ENCODE measurements at regions not wholly inside any gene's neighbourhood (a gene's known extent, or its start where the extent isn't known, plus 50 kb on each side); places are given as distances from the start of the nearest gene placed in this dataset.

DNA sequence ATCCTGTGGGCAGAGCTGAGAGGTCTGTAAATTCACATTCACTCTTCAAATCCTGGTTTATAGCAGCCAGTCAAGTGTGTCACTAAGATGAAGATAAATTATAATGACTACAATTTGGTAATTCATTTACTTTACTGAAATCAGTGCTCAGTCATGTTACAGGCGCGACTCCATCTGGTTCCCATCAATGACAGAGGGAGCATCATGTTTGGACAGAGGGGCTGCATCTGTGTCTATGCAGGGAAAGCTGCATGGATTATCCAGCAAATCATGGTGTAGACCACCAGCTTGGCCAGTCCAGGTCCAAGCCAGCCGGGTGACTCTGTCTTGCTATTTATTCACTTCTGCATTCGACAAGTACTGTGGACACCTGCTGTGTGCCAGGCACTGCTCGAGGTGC is 214.1 kb upstream of the ZNF32 start:
- WGBS (ENCODE audit: missing lambda C conversion rate): 47% methylated on average over 5 of the region's 5 CpGs
- Histone ChIP-seq H3K4me1 (peaks cover 25% of the 10 kb centered on the region), H3K27ac (peak overlapping the region; percentile 57 to 58; a peak in 5 of 6 replicates), H3K4me3 (no peak overlapping the region), H3K9me3 (no peaks in the 10 kb centered on the region), H3K4me2 (0 out of 3 replicates have a peak overlapping the region, but pooled peaks have one; percentile 18)
- CTCF ChIA-PET: no interaction called here
- DNase-seq (ENCODE audit: low read depth in 1 of 2, low spot score in 1 of 2) (no peak), FAIRE-seq (no peak), ATAC-seq (no peak)
- TF ChIP-seq, protein P1, sequence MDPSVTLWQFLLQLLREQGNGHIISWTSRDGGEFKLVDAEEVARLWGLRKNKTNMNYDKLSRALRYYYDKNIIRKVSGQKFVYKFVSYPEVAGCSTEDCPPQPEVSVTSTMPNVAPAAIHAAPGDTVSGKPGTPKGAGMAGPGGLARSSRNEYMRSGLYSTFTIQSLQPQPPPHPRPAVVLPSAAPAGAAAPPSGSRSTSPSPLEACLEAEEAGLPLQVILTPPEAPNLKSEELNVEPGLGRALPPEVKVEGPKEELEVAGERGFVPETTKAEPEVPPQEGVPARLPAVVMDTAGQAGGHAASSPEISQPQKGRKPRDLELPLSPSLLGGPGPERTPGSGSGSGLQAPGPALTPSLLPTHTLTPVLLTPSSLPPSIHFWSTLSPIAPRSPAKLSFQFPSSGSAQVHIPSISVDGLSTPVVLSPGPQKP (IDR thresholded peaks at IDR 0.05; ENCODE audit: low read depth, low read length): no peak
- TF ChIP-seq SREBF2 (IDR thresholded peaks at IDR 0.05) (no peak), MAZ (IDR thresholded peaks at IDR 0.05; ENCODE audit: borderline replicate concordance, low read depth, low read length) (no peak), HEYL (CRISPR knock-in tag; IDR thresholded peaks at IDR 0.05) (no peak), HOXB5 (CRISPR knock-in tag; IDR thresholded peaks at IDR 0.05) (no peak), ZFP36 (IDR thresholded peaks at IDR 0.05; ENCODE audit: borderline replicate concordance, partially characterized antibody) (no peak), JUNB (IDR thresholded peaks at IDR 0.05) (no peak), FOSL2 (IDR thresholded peaks at IDR 0.05) (no peak), FOSL2 (CRISPR knock-in tag; IDR thresholded peaks at IDR 0.05) (no peak), HOXB13 (CRISPR knock-in tag; IDR thresholded peaks at IDR 0.05; ENCODE audit: low read depth) (no peak), MYC (IDR thresholded peaks at IDR 0.05; ENCODE audit: borderline replicate concordance, low read length) (no peak), GATA3 (IDR thresholded peaks at IDR 0.05; ENCODE audit: borderline replicate concordance) (no peak), RARB (CRISPR knock-in tag; IDR thresholded peaks at IDR 0.05) (no peak), KDM1A (IDR thresholded peaks at IDR 0.05; ENCODE audit: low read depth) (no peak), SMC3 (IDR thresholded peaks at IDR 0.05) (no peak), CEBPB (IDR thresholded peaks at IDR 0.05) (no peak)
- TF ChIP-seq, protein P2, sequence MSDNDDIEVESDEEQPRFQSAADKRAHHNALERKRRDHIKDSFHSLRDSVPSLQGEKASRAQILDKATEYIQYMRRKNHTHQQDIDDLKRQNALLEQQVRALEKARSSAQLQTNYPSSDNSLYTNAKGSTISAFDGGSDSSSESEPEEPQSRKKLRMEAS (IDR thresholded peaks at IDR 0.05): no peak
- POLR2A ChIA-PET: no interaction called here

DNA sequence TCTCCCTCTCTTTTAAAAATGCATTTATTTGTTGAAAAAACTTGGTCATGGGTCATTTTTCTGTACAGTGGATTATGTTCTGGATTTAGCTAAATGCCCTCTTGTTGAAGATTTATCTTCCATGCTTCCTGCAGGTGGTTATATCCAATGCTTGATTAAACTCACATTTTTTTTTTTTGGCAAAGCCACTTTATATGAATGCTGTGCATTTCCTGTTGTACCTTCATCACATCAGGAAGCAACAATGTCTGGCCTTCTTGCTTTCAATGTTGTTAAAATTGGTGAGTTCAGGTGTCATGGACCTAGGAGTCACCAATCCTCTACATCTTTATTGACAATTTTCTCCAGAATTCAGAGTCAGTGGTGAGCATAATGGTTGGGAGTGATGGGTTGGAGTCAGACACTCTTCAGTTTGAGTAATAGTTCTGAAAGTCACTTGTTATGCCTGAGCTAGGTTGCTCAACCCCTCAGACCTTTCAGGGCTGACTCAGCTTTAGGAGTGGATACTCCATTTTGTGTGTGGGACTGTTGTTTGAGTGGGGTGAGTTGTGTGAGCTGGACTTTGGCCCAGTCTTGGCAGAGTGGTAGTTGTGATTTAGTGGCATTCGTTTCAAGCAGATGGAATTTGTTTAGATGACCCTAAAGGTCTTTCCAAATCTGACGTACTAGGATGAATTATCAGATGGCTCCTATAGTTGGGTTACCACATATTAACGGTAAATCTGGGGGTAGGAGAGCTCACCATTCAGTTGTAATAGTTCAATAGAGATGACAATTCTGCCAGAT is 213.5 kb upstream of the ZNF32 start:
- ATAC-seq: peak in 1 of 2 experiments; percentile 40; a peak in 3 of 6 replicates
- TF ChIP-seq JUNB (IDR thresholded peaks at IDR 0.05) (0 out of 2 replicates have a peak, but pooled peaks have one; percentile 10), MAFK (IDR thresholded peaks at IDR 0.05; ENCODE audit: partially characterized antibody) (peak; percentile 32), EHMT2 (IDR thresholded peaks at IDR 0.05; ENCODE audit: low read depth) (no peak)
- TF ChIP-seq, protein P3, sequence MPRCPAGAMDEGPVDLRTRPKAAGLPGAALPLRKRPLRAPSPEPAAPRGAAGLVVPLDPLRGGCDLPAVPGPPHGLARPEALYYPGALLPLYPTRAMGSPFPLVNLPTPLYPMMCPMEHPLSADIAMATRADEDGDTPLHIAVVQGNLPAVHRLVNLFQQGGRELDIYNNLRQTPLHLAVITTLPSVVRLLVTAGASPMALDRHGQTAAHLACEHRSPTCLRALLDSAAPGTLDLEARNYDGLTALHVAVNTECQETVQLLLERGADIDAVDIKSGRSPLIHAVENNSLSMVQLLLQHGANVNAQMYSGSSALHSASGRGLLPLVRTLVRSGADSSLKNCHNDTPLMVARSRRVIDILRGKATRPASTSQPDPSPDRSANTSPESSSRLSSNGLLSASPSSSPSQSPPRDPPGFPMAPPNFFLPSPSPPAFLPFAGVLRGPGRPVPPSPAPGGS (IDR thresholded peaks at IDR 0.05): no peak
- DNase-seq (ENCODE audit: low read depth in 1 of 2, low spot score in 1 of 2): peak in 1 of 2 experiments; percentile 28
- ChIA-PET POLR2A (no interaction called here), CTCF (no interaction called here)
- FAIRE-seq: no peak
- H3K27ac ChIP-seq: no peak overlapping the region; a peak in 2 of 6 replicates
- H3K4me1 ChIP-seq: peaks cover 22% of the 10 kb centered on the region
- no peak overlapping the region for H3K4me2 ChIP-seq
- 15% methylated on average over 3 of the region's 3 CpGs for WGBS (ENCODE audit: missing lambda C conversion rate)
- H3K4me3 ChIP-seq: no peak overlapping the region
- H3K9me3 ChIP-seq: no peaks in the 10 kb centered on the region

DNA sequence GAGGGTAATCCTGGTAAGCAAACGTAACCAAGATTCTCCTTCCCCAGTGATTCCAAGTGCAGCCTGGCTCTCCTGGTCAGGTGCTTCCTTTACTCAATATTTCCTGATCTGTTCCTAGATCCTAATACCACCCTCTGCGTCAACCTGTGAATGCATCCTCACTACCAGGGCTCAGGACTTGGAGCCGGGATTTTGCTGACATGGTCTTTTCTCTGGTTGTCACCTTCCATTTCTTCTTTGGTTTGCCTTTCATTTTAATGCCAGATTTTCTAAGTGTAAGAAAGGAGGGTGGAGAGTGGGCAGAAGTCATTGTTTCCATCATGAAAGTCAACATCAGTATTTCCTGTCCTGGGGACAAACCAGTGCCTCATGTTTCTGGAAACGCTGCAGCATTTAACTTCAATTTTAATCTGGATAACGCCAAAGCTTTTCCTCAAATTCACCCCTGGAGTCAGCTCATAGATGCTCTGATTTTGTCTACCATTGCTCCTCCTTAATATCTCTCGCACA is 210.4 kb upstream of the ZNF32 start:
- no peak overlapping the region for H3K27ac ChIP-seq
- peak; percentile 87 for TF ChIP-seq MAFK (IDR thresholded peaks at IDR 0.05; ENCODE audit: partially characterized antibody)
- TF ChIP-seq CHD2 (IDR thresholded peaks at IDR 0.05; ENCODE audit: low read length, partially characterized antibody): no peak
- H3K4me3 ChIP-seq: no peak overlapping the region
- no peak overlapping the region for H3K4me2 ChIP-seq
- ChIA-PET POLR2A (no interaction called here), CTCF (no interaction called here)
- H3K9me3 ChIP-seq: no peaks in the 10 kb centered on the region; the same call in 2 of the 3 replicates
- ATAC-seq (no peak), DNase-seq (ENCODE audit: low read depth in 1 of 2, low spot score in 1 of 2) (no peak), FAIRE-seq (no peak)
- H3K4me1 ChIP-seq: peaks cover 11% of the 10 kb centered on the region
- WGBS (ENCODE audit: missing lambda C conversion rate): 31% methylated on average over 6 of the region's 6 CpGs
